Fibroblast of peridontal ligament (primary cell): ENCODE measurements at regions not wholly inside any gene's neighbourhood (a gene's known extent, or its start where the extent isn't known, plus 50 kb on each side); places are given as distances from the start of the nearest gene placed in this dataset.
"Not testable (repeated sequence)": the region's sequence is repeated elsewhere in the genome, so short reads cannot be mapped to it uniquely, and the experiment has no call there.

Experiments used
- DNase-seq: peaks from one replicate; pipeline ENCODE4 v3.0.0-alpha.2; 2010; ENCODE audit errors: extremely low read depth

DNA sequence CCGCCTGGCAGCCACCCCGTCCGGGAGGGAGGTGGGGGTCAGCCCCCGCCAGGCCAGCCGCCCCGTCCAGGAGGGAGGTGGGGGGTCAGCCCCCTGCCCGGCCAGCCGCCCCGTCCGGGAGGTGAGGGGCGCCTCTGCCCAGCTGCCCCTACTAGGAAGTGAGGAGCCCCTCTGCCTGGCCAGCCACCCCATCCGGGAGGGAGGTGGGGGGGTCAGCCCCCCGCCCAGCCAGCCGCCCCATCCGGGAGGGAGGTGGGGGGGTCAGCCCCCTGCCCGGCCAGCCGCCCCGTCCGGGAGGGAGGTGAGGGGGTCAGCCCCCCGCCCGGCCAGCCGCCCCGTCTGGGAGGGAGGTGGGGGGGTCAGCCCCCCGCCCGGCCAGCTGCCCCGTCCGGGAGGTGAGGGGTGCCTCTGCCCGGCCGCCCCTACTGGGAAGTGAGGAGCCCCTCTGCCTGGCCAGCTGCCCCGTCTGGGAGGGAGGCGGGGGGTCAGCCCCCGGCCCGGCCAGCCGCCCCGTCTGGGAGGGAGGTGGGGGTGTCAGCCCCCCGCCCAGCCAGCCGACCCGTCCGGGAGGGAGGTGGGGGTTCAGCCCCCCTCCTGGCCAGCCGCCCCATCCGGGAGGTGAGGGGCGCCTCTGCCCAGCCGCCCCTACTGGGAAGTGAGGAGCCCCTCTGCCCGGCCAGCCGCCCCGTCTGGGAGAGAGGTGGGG lies 476.6 kb downstream of the MID1IP1 start:
- DNase-seq: not testable (repeated sequence)

DNA sequence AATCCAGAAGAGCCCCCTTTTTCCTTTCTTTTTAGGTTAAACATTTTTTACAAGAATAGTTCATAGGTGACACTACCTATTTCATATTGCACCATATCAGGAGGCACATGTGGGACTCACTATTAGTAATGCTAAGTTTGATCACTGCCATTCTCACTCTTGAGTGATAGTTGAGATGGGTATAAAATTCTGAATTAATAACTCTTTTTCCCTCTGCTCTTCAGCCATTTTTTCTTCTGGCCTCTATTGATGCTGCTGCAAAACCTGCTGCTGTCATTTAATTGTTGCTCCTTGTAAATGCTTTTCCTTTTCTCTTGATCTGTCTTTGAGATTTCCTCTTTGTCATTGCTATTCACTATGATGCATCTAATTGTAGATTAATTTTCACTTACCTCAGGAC lies 482.0 kb downstream of the MID1IP1 start:
- DNase-seq: no peak

DNA sequence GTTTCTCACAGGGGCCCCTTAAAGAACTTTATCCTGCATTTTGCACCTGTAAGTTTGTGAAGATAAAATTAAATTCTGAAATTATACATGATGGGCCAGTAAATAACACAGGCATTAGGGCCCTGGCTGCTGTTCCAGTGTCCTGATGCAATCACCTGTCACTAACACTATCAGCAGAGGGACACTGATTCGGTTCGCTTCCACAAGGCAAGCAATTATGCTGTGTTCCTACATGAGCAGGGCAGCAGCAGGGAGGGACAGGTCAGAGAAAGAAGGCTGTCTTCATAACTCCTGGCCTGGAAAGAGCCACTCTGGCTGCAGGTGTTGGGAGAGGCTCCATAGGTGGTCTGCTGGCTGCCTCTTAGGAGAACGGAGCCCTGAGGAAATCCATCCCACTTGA lies 487.3 kb downstream of the MID1IP1 start:
- no peak for DNase-seq

DNA sequence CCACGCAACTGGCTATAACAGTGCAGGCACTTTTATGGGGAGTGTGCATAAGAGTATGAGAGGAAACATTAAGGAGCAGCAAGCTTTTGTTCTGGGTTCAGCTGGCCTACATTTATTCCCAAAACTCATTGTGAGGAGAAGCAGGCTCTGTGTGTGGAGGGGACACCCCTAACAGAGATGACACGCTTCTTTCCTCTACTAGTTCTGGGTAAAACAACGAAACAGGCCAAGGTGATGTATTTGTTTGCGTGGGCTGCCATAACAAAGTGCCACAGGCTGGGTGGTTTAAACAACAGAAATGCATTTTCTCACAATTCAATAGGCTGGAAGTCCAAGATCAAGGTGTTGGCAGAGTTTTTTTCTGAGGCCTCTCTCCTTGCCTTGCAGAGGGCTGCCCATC lies 488.6 kb downstream of the MID1IP1 start:
- no peak for DNase-seq

DNA sequence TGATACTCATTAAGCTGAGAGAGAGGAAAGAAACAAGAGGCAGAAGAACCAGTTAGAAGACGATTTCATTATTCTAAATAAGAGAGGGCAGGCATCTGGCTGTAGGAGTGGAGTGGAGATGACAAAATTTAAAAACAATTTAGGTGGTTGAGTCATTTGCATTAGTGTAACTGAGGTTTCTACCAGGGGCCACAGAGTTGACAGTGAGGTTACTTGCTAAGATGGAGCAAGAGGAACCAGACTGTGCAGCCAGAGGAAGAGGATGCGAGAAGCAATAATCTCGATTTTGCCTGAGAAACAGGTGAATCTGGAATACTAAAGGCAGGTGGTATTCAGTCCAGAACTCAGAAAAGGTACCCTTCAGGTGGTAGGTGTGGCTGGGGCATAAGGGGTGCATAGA lies 491.9 kb downstream of the MID1IP1 start:
- DNase-seq: no peak

DNA sequence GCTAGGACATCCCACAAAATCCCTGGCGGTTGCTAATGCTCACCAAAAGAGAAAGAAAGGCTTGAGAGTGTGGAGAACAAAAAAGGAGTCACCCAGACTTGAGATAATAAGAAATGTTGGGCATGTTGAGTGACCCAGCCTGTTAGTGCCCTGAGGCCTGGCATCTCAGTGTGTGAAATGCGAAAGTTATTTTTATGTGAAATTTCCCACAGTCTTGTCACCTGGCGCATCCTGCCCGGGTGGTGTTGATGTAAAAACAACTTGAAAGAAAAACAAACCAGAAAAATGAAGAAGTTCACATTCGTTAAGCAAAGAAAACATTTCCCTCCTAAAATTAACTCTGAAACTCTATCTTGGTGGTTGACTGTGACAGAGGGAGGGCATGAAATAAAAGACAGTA lies 495.2 kb downstream of the MID1IP1 start:
- no peak for DNase-seq

DNA sequence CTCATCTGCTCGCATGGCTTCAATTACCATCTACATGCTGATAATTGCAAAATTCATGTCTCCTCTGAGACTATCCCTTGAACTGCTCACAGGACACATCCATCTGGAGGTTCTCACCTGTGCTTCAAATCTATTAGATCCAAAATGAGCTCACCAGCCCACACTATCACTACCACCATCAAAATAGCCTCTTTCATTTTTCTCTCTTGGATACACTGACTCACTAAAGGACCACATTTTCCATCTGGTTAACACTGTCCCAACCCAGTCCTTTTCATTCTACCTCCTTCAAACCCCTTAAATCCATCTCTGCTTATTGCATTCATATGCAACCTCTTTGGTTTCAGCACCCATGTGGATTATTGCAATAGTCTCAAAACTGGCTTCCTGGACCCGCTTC lies 497.6 kb downstream of the MID1IP1 start:
- no peak for DNase-seq

DNA sequence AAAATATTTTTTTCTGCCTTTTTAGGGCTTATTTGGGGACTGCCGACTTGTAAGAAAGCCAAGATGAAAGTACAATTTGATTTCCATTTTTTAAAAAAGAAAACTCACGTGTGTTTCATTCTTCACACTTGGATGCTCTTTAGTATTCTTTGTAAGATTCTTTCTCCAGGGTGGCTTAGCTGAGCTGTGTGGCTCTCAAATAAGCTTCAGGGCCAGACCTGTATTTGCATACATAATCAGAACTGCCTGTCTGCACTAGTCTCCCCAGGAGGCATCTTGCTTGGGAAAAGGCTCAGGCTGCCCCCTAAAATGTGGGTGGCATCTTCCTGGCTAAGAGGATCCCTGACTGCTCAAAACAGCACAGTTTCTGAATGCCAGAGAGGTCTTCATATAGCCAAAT lies 498.4 kb downstream of the MID1IP1 start:
- DNase-seq: no peak

DNA sequence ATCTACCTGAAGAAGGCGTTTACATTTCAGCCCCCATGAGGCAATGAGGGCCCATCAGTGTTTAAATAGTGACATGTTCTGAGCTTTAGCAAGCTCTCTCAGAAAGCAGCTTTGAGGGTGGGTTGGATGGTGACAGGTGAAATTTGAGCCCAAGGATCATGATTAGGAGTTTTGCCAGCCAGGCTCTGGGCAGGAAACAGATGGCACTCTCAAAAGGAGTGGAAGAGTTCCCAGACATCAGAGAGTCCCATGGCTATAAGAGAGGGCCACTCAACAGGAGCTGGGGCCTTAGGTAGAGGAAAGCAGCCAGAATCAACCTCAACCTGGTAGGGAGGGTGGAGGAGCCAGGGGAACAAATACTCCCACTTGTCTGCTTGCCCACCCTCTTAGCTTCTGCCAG lies 499.8 kb downstream of the MID1IP1 start:
- no peak for DNase-seq

DNA sequence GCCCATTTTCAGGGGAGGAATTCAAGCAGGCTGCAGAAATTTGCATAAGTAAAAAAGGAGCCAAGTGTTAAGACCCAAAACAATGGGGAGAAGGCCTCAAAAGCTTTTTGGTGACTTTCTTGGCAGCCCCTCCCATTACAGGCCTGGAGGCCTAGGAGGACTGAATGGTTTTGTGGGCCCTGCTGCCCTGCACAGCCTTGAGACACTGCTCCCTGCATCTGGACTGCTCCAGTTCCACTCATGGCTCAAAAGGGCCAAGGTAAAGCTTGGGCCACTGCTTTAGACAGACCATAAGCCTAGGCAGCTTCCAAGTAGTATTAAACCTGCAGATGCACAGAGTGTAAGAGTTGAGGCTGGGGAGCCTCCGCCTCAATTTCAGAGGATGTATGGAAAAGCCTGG lies 501.6 kb downstream of the MID1IP1 start:
- DNase-seq: no peak

DNA sequence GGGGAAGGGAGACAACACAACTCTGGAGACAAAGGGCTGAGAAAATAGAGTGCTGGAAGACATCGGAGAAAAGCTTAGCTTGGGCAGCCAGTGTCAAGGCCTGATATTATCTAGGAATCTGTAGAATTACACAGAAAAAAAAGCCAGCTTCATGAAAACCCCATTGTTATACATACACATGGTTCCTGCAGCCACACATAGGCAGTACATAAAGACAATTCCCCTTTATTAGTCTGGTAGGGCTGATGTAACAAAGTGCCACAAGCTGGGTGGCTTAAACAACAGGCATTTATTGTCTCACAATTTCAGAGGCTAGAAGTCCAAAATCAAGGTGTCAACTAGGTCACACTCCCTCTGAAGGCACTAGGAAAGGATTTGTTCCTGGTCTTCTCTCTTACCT lies 503.5 kb downstream of the MID1IP1 start:
- DNase-seq: no peak

DNA sequence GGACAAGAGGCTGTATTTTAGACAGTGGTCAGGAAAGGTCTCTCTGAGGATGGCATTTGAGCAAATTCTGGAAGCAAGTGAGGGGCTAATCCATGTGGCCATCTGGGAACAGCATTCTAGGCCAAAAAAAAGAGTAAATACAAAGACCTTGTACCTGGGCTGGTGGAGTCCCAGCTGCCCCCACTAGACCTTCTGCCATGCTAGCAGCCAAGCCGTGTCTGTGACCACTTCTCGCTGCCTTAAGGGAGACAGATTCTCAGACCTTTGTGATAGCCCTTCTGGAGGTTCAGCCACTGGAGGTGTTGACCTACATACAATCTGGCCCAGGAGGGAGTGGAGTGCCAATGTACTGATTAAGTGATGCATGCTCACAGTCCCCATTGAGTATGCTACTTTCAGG lies 506.2 kb downstream of the MID1IP1 start:
- no peak for DNase-seq

DNA sequence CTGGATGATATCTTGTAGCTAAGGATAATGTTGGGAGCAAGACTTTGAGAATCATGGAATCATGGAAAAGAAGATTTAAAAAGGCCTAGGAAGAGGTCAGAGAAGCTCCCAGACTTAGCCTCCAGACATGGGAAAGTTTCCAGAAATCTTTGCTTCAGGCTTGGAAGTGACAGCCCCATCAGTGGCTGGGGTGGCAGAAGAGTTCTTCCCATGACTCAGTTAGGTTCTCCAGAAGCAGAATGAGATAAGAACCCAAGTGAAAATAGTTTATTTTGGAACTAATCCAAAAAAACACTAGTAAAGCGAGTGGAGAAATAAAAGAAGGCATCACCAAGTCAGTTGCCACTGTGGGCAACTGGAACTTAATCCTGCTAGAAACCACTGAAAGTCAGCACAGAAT lies 506.9 kb downstream of the MID1IP1 start:
- no peak for DNase-seq

DNA sequence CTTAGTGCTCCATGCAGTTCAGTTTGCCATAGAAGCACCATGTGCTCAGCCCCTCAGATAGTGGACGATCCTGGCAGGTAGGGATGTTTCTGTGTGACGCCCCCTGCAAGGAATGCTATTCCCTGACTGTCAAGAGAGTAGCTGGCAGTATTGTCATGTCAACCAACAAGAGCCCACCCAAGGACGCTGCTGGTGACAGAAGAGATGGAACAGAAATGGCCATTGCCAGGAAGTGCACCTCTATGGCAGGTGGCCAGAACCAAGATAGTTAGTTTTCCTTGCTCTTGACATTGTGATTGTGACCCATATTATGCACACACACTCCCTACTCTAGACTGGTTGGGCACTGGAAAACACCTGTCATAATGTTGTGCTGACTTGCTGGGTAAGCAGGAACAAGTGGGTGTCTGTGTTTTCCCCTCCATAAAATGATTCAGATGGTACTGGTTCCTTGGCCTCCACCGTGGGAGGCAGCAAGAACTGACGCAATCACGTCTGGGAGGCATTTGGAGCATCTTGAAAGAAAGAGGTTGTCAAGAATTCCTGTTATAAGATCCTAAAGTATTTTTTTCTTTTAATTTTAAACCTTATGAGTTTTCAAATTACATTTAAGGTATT lies 507.9 kb downstream of the MID1IP1 start:
- DNase-seq: no peak

DNA sequence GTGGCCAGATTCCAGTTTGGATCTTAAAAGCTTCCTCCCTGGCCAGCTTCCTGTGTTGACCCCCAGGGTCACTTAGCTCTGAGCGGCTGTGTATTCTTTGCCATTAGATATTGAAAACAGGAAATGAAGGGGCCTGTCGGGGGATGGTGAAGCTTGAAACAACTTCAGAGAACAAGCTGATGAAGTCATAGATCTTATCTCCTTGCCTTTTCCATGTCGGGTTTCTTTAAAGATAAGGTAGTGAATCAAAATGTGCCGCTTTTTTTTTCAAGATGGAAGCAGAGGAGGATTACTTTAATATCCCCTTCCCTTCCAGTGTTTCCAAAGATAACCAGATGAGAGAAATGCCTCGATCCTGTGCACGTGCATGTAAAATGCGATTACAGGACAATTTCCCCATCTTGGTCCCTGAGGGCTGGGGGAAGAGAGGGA lies 508.5 kb downstream of the MID1IP1 start:
- no peak for DNase-seq

DNA sequence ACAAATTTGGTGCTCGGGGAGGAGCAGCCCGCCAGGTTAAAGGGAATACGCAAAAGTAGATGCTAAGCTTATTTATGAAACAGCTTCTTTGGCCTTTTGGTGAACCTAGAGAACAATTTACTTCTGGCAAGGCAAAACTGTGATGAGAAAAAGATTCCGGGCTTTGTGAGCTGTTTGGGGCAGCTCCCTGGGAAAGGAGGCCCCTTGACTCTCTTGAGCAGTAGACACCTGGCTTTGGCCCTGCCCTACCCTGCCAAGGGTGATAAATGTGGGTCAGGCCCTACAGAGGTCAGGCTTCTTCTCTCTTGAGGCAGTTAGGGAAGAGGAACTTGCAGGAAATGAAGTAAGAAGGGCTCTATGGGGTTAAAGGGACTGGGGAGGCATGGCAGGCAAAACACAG lies 509.6 kb downstream of the MID1IP1 start:
- DNase-seq: no peak

DNA sequence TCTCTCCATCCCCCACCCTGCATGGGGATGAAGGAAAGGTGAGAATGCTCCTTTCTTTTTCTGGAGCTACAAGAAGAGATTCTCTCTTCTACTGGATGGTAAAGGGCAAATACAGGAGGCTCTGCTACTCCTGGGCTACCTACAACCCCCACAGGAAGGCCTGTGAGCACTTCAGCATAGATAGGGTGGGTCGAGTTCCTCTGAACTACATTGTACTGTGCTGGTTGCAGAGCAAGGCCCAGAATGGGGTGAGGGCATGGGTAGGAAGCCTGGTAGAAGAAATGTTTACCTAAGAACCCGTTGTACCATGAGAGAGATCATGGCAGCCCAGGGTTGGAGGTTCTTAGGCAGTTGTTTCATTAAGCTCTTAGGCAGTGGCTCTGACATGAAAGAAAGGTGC lies 510.4 kb downstream of the MID1IP1 start:
- DNase-seq: no peak

DNA sequence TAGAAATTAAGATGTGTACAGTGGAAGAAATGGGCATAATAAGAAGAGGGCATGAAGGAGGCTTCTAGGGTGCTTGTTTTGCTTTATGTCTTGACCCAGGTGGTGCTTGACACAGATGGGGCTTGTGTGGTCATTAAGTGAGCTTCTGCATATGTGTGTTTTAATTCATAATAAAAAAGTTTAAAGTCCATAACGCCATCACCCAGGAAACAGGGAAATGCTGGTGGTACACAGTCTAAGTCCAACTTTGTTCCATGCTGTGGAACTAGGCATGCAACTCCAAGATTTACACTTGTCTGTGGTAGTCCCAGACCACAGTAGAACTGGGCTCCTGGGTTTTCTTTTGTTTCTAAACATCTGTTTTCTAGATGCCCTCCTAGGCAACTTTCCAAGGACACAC lies 511.9 kb downstream of the MID1IP1 start:
- no peak for DNase-seq

DNA sequence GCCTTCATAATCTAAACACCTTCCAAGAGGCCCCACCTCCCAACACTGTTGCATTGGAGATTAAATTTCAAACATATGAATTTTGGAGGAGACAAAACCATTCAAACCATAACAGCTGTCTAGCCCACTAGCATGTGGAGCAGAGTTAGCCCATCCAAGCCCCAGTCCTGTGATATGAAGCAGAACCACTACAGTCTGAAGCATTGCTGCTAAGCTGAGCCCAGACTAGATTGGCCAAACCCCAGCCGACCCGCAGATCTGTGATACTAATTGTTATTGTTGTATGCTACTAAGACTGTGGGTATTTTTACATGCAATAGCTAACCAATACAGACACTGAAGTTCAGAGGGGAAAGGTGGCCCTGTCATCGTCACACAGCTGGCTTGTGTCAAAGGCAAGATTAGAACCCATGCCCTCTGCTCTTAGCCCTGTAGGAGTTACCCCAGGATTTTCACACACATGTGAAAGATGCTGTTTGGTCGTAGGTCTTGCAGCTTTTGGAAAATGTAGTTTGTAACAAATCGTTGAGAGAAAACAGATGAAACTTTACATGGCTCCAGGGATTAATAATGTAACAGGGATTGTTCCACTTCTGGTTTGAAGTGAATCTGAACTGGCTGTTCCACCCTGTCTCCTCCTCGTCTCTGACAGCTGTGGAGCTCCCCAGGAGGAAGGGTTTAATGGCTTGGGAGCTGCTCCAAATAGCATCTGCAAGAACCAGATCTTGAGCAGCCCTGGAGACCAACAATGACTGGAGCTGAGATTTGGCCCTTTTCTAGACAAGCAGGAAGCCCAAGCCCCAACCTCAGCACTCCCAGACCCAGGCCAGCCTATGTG lies 517.5 kb downstream of the MID1IP1 start:
- DNase-seq: no peak

DNA sequence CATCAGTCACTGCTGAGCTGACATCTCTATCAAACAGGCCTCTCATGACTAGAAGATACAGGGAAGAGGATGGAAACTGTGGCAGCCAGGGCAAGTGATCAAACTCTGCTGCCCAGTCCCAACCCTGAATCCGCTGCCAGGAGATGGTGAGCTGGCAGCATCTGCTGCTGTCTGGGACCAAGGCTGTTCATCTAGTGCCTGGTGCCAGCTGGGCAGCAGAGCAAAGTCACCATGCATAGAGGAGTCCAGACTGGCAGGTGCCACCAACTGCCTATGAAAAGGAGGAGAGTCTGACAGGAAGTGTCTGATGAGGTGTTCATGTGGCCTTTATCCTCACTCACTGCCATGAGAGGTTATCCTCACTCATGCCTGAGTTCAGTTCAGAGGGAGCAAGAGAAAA lies 518.9 kb downstream of the MID1IP1 start:
- no peak for DNase-seq

DNA sequence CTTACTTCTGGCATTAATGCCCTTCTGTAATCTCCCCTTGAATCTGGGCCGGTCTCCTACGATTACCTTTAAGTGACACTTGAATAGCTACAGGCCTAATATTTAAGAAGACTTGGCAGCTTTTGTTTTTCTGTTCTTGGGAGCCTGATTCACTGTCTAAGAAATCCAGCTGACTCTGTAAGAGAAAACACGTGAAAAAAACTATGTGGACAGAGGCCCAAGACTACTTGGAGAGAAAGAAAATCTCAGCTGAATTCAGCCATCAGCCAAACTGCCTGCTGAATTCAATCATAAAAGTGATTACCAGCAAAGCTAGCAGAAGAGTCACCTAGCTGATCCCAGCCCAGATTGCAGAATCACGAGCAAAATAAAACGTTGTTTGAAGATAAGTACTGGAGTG lies 521.2 kb downstream of the MID1IP1 start:
- no peak for DNase-seq

DNA sequence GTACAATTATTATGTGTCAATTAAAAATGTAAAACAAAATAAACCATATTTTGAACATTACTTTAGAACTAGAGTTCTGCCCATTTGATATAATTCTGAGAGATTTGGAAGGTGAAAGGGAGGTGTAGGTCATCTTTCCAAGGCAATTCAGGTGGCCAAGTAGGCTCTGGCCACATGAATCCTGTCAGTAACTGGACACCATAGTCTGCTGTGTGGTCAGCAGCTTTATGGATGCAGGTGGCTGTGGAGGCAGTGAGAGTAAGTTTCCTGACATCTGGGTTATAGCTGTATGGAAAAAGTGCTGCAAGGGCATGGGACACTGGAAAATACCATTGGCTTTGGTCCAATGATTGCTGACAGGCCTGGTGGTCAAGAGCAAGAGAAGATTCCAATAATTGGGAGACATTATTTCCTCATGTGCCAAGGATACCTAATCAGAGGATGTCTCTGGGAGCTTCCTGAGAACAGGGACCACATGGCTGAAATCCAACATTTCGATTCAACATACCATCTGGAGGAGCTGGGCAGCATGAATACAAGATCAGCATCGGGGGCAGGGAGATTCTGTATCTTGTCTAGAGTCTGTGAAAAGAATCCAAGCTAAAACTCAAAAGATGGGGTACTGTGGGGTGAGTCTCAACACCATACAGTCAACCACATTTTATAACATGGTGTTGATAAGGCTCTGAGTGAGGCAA lies 523.1 kb downstream of the MID1IP1 start:
- no peak for DNase-seq
